DND-41 (cell line): ENCODE measurements at regions not wholly inside any gene's neighbourhood (a gene's known extent, or its start where the extent isn't known, plus 50 kb on each side); places are given as distances from the start of the nearest gene placed in this dataset.

Experiments
- EZH2 ChIP-seq: IDR thresholded peaks from 3 replicates; pipeline ENCODE4 v1.6.1; 2012; ENCODE audit warnings: borderline replicate concordance, low read depth, mild to moderate bottlenecking, moderate library complexity, low read length, inconsistent platforms; ENCODE audit not compliant: severe bottlenecking
- TF ChIP-seq, protein P1 (sequence below): IDR thresholded peaks from 2 replicates; pipeline ENCODE4 v1.5.1; 2012; ENCODE audit warnings: borderline replicate concordance, low read length, moderate library complexity, mild to moderate bottlenecking; ENCODE audit not compliant: poor library complexity, severe bottlenecking; ENCODE audit errors: extremely low read depth

DNA sequence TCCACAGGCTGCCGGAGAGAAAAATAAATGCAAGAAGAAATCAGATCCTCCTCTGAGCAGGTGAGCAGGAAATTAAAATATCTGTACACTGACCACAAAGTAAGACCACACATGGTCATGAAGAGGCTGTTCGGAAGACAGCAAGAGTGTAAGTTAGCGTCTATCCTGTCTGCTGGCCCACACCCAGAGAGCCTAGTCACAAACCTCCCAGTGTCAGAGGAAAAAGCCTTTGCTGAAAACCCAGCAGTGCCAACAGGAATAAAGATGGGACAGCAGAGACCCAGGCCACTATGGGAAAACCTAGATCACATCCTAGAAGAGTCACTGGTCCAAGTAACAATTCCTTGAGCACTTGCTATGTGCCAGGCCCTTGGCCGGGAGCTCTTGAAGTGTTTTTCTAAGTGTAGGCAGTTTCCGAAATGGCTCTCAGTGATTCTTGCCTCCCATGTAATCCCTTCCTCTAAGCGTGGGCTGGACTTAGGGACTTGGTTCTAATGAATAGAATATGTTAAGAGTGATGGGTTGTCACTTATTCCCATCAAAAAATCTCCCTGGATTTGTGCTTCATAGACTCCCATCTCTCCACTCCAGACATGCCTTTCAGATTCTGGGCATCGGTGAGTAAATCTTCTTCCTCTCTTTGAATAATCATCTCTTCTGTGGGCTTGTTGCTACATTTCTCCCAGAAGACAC, 110.9 kb upstream of the PKDCC start:
- no peak for TF ChIP-seq EZH2
- TF ChIP-seq, protein P1, sequence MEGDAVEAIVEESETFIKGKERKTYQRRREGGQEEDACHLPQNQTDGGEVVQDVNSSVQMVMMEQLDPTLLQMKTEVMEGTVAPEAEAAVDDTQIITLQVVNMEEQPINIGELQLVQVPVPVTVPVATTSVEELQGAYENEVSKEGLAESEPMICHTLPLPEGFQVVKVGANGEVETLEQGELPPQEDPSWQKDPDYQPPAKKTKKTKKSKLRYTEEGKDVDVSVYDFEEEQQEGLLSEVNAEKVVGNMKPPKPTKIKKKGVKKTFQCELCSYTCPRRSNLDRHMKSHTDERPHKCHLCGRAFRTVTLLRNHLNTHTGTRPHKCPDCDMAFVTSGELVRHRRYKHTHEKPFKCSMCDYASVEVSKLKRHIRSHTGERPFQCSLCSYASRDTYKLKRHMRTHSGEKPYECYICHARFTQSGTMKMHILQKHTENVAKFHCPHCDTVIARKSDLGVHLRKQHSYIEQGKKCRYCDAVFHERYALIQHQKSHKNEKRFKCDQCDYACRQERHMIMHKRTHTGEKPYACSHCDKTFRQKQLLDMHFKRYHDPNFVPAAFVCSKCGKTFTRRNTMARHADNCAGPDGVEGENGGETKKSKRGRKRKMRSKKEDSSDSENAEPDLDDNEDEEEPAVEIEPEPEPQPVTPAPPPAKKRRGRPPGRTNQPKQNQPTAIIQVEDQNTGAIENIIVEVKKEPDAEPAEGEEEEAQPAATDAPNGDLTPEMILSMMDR = no peak
